BLaER1 treated with 17β-estradiol and CSF1 and Interleukin-3, amounts not matched to agents 10 nM and 100 nM (cell line): ENCODE measurements at regions not wholly inside any gene's neighbourhood (a gene's known extent, or its start where the extent isn't known, plus 50 kb on each side); places are given as distances from the start of the nearest gene placed in this dataset.
A peak's percentile ranks its signal among the peaks of the same experiment; 100 is the strongest.

Experiments
- H3K27ac ChIP-seq, 11 experiments: shearing (Covaris generic); formaldehyde crosslinking; 2 replicates each; pipeline ENCODE4 v1.8.1; 2022
- H3K27me3 ChIP-seq, 11 experiments: shearing (Covaris generic); formaldehyde crosslinking; 2 replicates each; pipeline ENCODE4 v1.8.1; 2022
- H3K36me3 ChIP-seq, 11 experiments: shearing (Covaris generic); formaldehyde crosslinking; 2 replicates each; pipeline ENCODE4 v1.8.1; 2022
- H3K4me1 ChIP-seq, 10 experiments: shearing (Covaris generic); formaldehyde crosslinking; 2 replicates each; pipeline ENCODE4 v1.8.1; 2022
- H3K4me2 ChIP-seq, 11 experiments: shearing (Covaris generic); formaldehyde crosslinking; 2 replicates each; pipeline ENCODE4 v1.8.1; 2022
- H3K4me3 ChIP-seq, 10 experiments: shearing (Covaris generic); formaldehyde crosslinking; 2 replicates each; pipeline ENCODE4 v1.8.1; 2022
- H3K9ac ChIP-seq, 11 experiments: shearing (Covaris generic); formaldehyde crosslinking; 2 replicates each; pipeline ENCODE4 v1.8.1; 2022
- H3K9me3 ChIP-seq, 11 experiments: shearing (Covaris generic); formaldehyde crosslinking; replicated peaks in 1 of 11; 2 replicates each; pipeline ENCODE4 v1.8.1; 2022
- H4K20me1 ChIP-seq, 11 experiments: shearing (Covaris generic); formaldehyde crosslinking; 2 replicates each; pipeline ENCODE4 v1.8.1; 2022
- Cebpa-rat ChIP-seq, 11 experiments: shearing (Covaris generic); IDR thresholded peaks; 2 replicates each; pipeline ENCODE4 v1.8.1; 2022

GRCh38 chrX:145506214-145506613, 258.9 kb downstream of the SPANXN1 start:
- no peaks in the 10 kb centered on the region for H3K36me3 ChIP-seq
- no peak overlapping the region for H3K4me2 ChIP-seq
- no peaks in the 10 kb centered on the region for H3K4me1 ChIP-seq
- H3K27me3 ChIP-seq: peaks cover 46 to 90% (median 83%) of the 10 kb centered on the region in 11 experiments
- no peaks in the 10 kb centered on the region for H4K20me1 ChIP-seq
- no peak overlapping the region for H3K4me3 ChIP-seq
- TF ChIP-seq Cebpa-rat (IDR thresholded peaks at IDR 0.05): no peak
- H3K27ac ChIP-seq: no peak overlapping the region
- peaks cover 5 to 22% (median 9%) of the 10 kb centered on the region in 11 experiments; a peak in 12 of 22 replicates for H3K9me3 ChIP-seq
- no peak overlapping the region for H3K9ac ChIP-seq

DNA sequence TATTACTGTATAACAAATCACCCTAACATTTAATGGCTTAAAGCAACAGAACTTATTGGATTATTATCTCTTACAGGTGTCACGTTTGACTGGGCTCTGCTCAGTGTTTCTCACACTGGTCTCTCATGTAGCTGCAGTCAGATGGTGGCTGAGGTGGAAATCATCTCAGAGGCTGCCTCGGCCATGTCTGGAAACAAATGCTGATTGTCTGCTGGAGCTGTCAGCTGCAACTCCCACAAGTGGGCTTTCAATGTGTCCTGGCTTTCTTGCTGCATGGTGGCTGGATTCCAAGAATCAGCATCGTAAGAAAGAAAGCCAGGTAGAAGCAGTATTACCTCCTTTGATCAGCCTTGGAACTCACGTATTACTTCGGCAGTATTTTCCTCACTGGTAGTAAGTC, 277.6 kb downstream of the SPANXN1 start:
- Histone ChIP-seq H3K4me2 (no peak overlapping the region), H3K9ac (no peak overlapping the region), H3K9me3 (peaks cover 0 to 31% (median 8%) of the 10 kb centered on the region in 11 experiments; a peak in 15 of 22 replicates), H3K27me3 (peaks cover 40 to 99% (median 81%) of the 10 kb centered on the region in 11 experiments), H3K36me3 (no peaks in the 10 kb centered on the region), H3K4me1 (no peaks in the 10 kb centered on the region), H3K4me3 (no peak overlapping the region), H3K27ac (no peak overlapping the region), H4K20me1 (no peaks in the 10 kb centered on the region; a peak in 1 of 22 replicates)
- no peak for TF ChIP-seq Cebpa-rat (IDR thresholded peaks at IDR 0.05)

GRCh38 chrX:145532176-145532780, 285.0 kb downstream of the SPANXN1 start:
- no peak for TF ChIP-seq Cebpa-rat (IDR thresholded peaks at IDR 0.05)
- no peak overlapping the region for H3K27ac ChIP-seq

GRCh38 chrX:145533534-145533933, 284.1 kb upstream of the SLITRK2 start:
- Histone ChIP-seq H3K4me2 (no peak overlapping the region), H3K9ac (no peak overlapping the region), H3K4me1 (no peaks in the 10 kb centered on the region), H3K9me3 (peaks cover 0 to 11% (median 0%) of the 10 kb centered on the region in 11 experiments; a peak in 6 of 22 replicates), H4K20me1 (no peaks in the 10 kb centered on the region; a peak in 1 of 22 replicates), H3K27me3 (peaks cover 58 to 92% (median 77%) of the 10 kb centered on the region in 11 experiments; a peak in 21 of 22 replicates), H3K4me3 (no peak overlapping the region), H3K27ac (no peak overlapping the region), H3K36me3 (no peaks in the 10 kb centered on the region)
- no peak for TF ChIP-seq Cebpa-rat (IDR thresholded peaks at IDR 0.05)

More at GRCh38 chrX:145532176-145532780, 285.0 kb downstream of the SPANXN1 start:
- H3K9ac ChIP-seq: no peak overlapping the region
- no peaks in the 10 kb centered on the region for H3K4me1 ChIP-seq
- no peaks in the 10 kb centered on the region for H3K36me3 ChIP-seq
- peaks cover 56 to 94% (median 84%) of the 10 kb centered on the region in 11 experiments for H3K27me3 ChIP-seq
- no peaks in the 10 kb centered on the region; a peak in 1 of 22 replicates for H4K20me1 ChIP-seq
- no peak overlapping the region for H3K4me2 ChIP-seq
- H3K9me3 ChIP-seq: peaks cover 0 to 23% (median 8%) of the 10 kb centered on the region in 11 experiments; a peak in 15 of 22 replicates
- H3K4me3 ChIP-seq: no peak overlapping the region

- Histone ChIP-seq H3K36me3 (no peaks in the 10 kb centered on the region), H3K9ac (no peak overlapping the region), H3K27me3 (peaks cover 36 to 96% (median 80%) of the 10 kb centered on the region in 11 experiments; a peak in 21 of 22 replicates), H3K4me2 (no peak overlapping the region), H3K27ac (no peak overlapping the region), H3K4me1 (no peaks in the 10 kb centered on the region), H3K4me3 (no peak overlapping the region), H4K20me1 (no peaks in the 10 kb centered on the region; a peak in 1 of 22 replicates), H3K9me3 (peaks cover 0 to 16% (median 0%) of the 10 kb centered on the region in 11 experiments; a peak in 3 of 22 replicates)
- TF ChIP-seq Cebpa-rat (IDR thresholded peaks at IDR 0.05): no peak
These were observed 268.1 kb upstream of the SLITRK2 start for GRCh38 chrX:145549496-145549895.

- H3K9me3 ChIP-seq: peaks cover 0 to 7% (median 0%) of the 10 kb centered on the region in 11 experiments; a peak in 1 of 22 replicates
These were observed 265.0 kb upstream of the SLITRK2 start for GRCh38 chrX:145552643-145553042.

GRCh38 chrX:145553702-145554101, 263.9 kb upstream of the SLITRK2 start:
- Histone ChIP-seq H3K9me3 (peaks cover 0 to 7% (median 0%) of the 10 kb centered on the region in 11 experiments; a peak in 1 of 22 replicates), H3K27ac (no peak overlapping the region)

More at GRCh38 chrX:145552643-145553042, 265.0 kb upstream of the SLITRK2 start:
- peaks cover 0 to 7% (median 0%) of the 10 kb centered on the region in 11 experiments; a peak in 1 of 22 replicates for H4K20me1 ChIP-seq
- no peak overlapping the region for H3K4me2 ChIP-seq
- H3K27me3 ChIP-seq: peaks cover 49 to 100% (median 87%) of the 10 kb centered on the region in 11 experiments; a peak in 21 of 22 replicates
- H3K27ac ChIP-seq: no peak overlapping the region
- TF ChIP-seq Cebpa-rat (IDR thresholded peaks at IDR 0.05): no peak
- no peak overlapping the region for H3K4me3 ChIP-seq
- no peaks in the 10 kb centered on the region for H3K36me3 ChIP-seq
- H3K9ac ChIP-seq: no peak overlapping the region
- no peaks in the 10 kb centered on the region for H3K4me1 ChIP-seq

GRCh38 chrX:145563159-145563558, 254.5 kb upstream of the SLITRK2 start:
- no peak overlapping the region for H3K4me2 ChIP-seq
- peaks cover 0 to 5% (median 0%) of the 10 kb centered on the region in 11 experiments; a peak in 1 of 22 replicates for H4K20me1 ChIP-seq
- H3K4me1 ChIP-seq: no peaks in the 10 kb centered on the region
- H3K4me3 ChIP-seq: no peak overlapping the region
- peaks cover 76 to 97% (median 96%) of the 10 kb centered on the region in 11 experiments for H3K27me3 ChIP-seq
- TF ChIP-seq Cebpa-rat (IDR thresholded peaks at IDR 0.05): no peak
- H3K9me3 ChIP-seq: no peaks in the 10 kb centered on the region
- no peak overlapping the region for H3K9ac ChIP-seq
- no peak overlapping the region for H3K27ac ChIP-seq
- no peaks in the 10 kb centered on the region for H3K36me3 ChIP-seq

More at GRCh38 chrX:145553702-145554101, 263.9 kb upstream of the SLITRK2 start:
- Histone ChIP-seq H3K9ac (no peak overlapping the region), H3K4me3 (no peak overlapping the region), H3K4me2 (no peak overlapping the region), H3K36me3 (no peaks in the 10 kb centered on the region), H4K20me1 (peaks cover 0 to 7% (median 0%) of the 10 kb centered on the region in 11 experiments; a peak in 1 of 22 replicates), H3K27me3 (peaks cover 50 to 100% (median 87%) of the 10 kb centered on the region in 11 experiments; a peak in 21 of 22 replicates), H3K4me1 (no peaks in the 10 kb centered on the region)
- TF ChIP-seq Cebpa-rat (IDR thresholded peaks at IDR 0.05): no peak

- H3K27me3 ChIP-seq: peaks cover 48 to 94% (median 81%) of the 10 kb centered on the region in 11 experiments
- TF ChIP-seq Cebpa-rat (IDR thresholded peaks at IDR 0.05): peak in 8 of 11 experiments; percentile 28 to 85 (median 66); a peak in 12 of 22 replicates
- H3K4me3 ChIP-seq: no peak overlapping the region
- H3K9me3 ChIP-seq: no peaks in the 10 kb centered on the region
- H3K9ac ChIP-seq: no peak overlapping the region
- no peak overlapping the region for H3K27ac ChIP-seq
- H3K36me3 ChIP-seq: no peaks in the 10 kb centered on the region
- no peaks in the 10 kb centered on the region; a peak in 2 of 22 replicates for H4K20me1 ChIP-seq
- H3K4me2 ChIP-seq: peak overlapping the region in 4 of 11 experiments; percentile 1 to 46 (median 11); a peak in 3 of 22 replicates
- H3K4me1 ChIP-seq: peaks cover 0 to 10% (median 0%) of the 10 kb centered on the region in 10 experiments; a peak in 3 of 20 replicates
These were observed 207.6 kb upstream of the SLITRK2 start for GRCh38 chrX:145609951-145610511.
